Skin epidermis (tissue), 12 donors: ENCODE measurements at regions not wholly inside any gene's neighbourhood (a gene's known extent, or its start where the extent isn't known, plus 50 kb on each side); places are given as distances from the start of the nearest gene placed in this dataset.
A peak's percentile ranks its signal among the peaks of the same experiment; 100 is the strongest.

Source experiments
- H3K27ac ChIP-seq, 21 experiments: fragments of 200-600 bp; sonication (generic) in 11 of 21; one replicate each; pipeline ENCODE4 v1.5.0; 2020; ENCODE audit warnings: mild to moderate bottlenecking in 3 of 21, inconsistent platforms in 2 of 21, moderate library complexity in 2 of 21
- H3K4me3 ChIP-seq, 7 experiments: fragments of 200-600 bp; sonication (generic) in 2 of 7; one replicate each; pipeline ENCODE4 v1.5.0; 2020; ENCODE audit warnings: inconsistent platforms in 2 of 7, mild to moderate bottlenecking in 2 of 7, moderate library complexity in 1 of 7

- no peak overlapping the region for H3K4me3 ChIP-seq
- H3K27ac ChIP-seq: peak overlapping the region in 3 of 21 experiments; percentile 5 to 63 (median 62)
Measured at GRCh38 chr18:6629635-6630140, 99.8 kb upstream of the ARHGAP28 start.

- no peak overlapping the region for H3K4me3 ChIP-seq
- no peak overlapping the region for H3K27ac ChIP-seq
Measured at GRCh38 chr18:6633310-6633709, 96.2 kb upstream of the ARHGAP28 start.

GRCh38 chr18:6636091-6636490, 93.4 kb upstream of the ARHGAP28 start:
- Histone ChIP-seq H3K27ac (no peak overlapping the region), H3K4me3 (no peak overlapping the region)

- no peak overlapping the region for H3K27ac ChIP-seq
Measured at GRCh38 chr18:6638447-6638846, 91.1 kb upstream of the ARHGAP28 start.

GRCh38 chr18:6639305-6639704, 90.2 kb upstream of the ARHGAP28 start:
- H3K27ac ChIP-seq: no peak overlapping the region
- no peak overlapping the region for H3K4me3 ChIP-seq

More at GRCh38 chr18:6638447-6638846, 91.1 kb upstream of the ARHGAP28 start:
- no peak overlapping the region for H3K4me3 ChIP-seq

GRCh38 chr18:6644836-6645627, 84.5 kb upstream of the ARHGAP28 start:
- Histone ChIP-seq H3K4me3 (no peak overlapping the region), H3K27ac (no peak overlapping the region)

- Histone ChIP-seq H3K27ac (no peak overlapping the region), H3K4me3 (no peak overlapping the region)
Measured at GRCh38 chr18:6646801-6647200, 82.7 kb upstream of the ARHGAP28 start.

- Histone ChIP-seq H3K4me3 (no peak overlapping the region), H3K27ac (no peak overlapping the region)
Measured at GRCh38 chr18:6648581-6648980, 80.9 kb upstream of the ARHGAP28 start.

GRCh38 chr18:6649421-6650126, 79.9 kb upstream of the ARHGAP28 start:
- Histone ChIP-seq H3K27ac (no peak overlapping the region), H3K4me3 (no peak overlapping the region)

GRCh38 chr18:6650127-6650507, 79.4 kb upstream of the ARHGAP28 start:
- H3K4me3 ChIP-seq: no peak overlapping the region
- no peak overlapping the region for H3K27ac ChIP-seq

GRCh38 chr18:6650747-6651146, 78.8 kb upstream of the ARHGAP28 start:
- Histone ChIP-seq H3K27ac (no peak overlapping the region), H3K4me3 (no peak overlapping the region)

GRCh38 chr18:6652098-6652497, 77.4 kb upstream of the ARHGAP28 start:
- Histone ChIP-seq H3K4me3 (no peak overlapping the region), H3K27ac (no peak overlapping the region)

- no peak overlapping the region for H3K4me3 ChIP-seq
- H3K27ac ChIP-seq: no peak overlapping the region
Measured at GRCh38 chr18:6653880-6654279, 75.6 kb upstream of the ARHGAP28 start.

- no peak overlapping the region for H3K4me3 ChIP-seq
- no peak overlapping the region for H3K27ac ChIP-seq
Measured at GRCh38 chr18:6659963-6660725, 69.4 kb upstream of the ARHGAP28 start.

- H3K4me3 ChIP-seq: no peak overlapping the region
- H3K27ac ChIP-seq: no peak overlapping the region
Measured at GRCh38 chr18:6661692-6662415, 67.7 kb upstream of the ARHGAP28 start.

GRCh38 chr18:6666012-6666685, 63.4 kb upstream of the ARHGAP28 start:
- no peak overlapping the region for H3K4me3 ChIP-seq
- peak overlapping the region in 2 of 21 experiments; percentile 7 to 55 for H3K27ac ChIP-seq

GRCh38 chr18:6668836-6669235, 60.7 kb upstream of the ARHGAP28 start:
- no peak overlapping the region for H3K4me3 ChIP-seq
- H3K27ac ChIP-seq: no peak overlapping the region

- Histone ChIP-seq H3K4me3 (no peak overlapping the region), H3K27ac (no peak overlapping the region)
Measured at GRCh38 chr18:6672821-6673308, 56.7 kb upstream of the ARHGAP28 start.

- H3K27ac ChIP-seq: no peak overlapping the region
- no peak overlapping the region for H3K4me3 ChIP-seq
Measured at GRCh38 chr18:6677086-6677485, 52.4 kb upstream of the ARHGAP28 start.
